ENCODE measurements at regions not wholly inside any gene's neighbourhood (a gene's known extent, or its start where the extent isn't known, plus 50 kb on each side); places are given as distances from the start of the nearest gene placed in this dataset.

DNA sequence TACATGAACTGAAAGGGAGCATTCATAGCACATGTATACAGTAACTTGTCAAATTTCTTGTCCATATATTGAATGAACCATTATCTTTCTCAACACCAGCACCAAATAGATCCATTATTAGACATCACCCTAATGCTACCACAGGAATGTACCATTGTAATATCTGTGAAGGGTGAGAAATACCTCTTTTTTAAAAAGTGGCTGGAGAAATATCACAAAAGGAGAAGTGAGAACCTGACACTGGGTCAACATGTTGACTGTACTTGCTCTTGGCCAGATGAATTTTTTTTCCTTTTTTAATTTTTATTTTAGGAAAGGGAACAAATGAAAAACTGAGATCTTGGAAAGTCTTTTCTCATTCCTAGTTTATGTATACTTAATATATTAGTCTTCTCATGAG, 63.5 kb downstream of the CAVIN2 start:
- DNase-seq (ENCODE audit: low read depth, low spot score): no peak
- H3K4me3 ChIP-seq (ENCODE audit: control insufficient read depth in 2 of 3, extremely low read depth in 1 of 3, insufficient read depth in 2 of 3, low read depth in 1 of 3, low read length in 3 of 3): no peak overlapping the region
- H3K4me1 ChIP-seq (ENCODE audit: control insufficient read depth, extremely low read depth, insufficient read depth, low read length): no peaks in the 10 kb centered on the region
- no peaks in the 10 kb centered on the region for H3K79me2 ChIP-seq (ENCODE audit: control insufficient read depth, insufficient read depth, low read length)
- dilution Hi-C loops (cut with MboI; ENCODE audit: extremely low pct_ligation_motif_present, low sequenced_read_pairs): no loop called here
- no peaks in the 10 kb centered on the region for H3K9me1 ChIP-seq (ENCODE audit: control insufficient read depth, extremely low read depth, insufficient read depth, low read length)
- H4K20me1 ChIP-seq (ENCODE audit: control insufficient read depth, extremely low read depth, insufficient read depth, low read length): no peaks in the 10 kb centered on the region
- no peaks in the 10 kb centered on the region for H3K27me3 ChIP-seq (ENCODE audit: control insufficient read depth, extremely low read depth, insufficient read depth, low read length)
- no peak overlapping the region for H3K27ac ChIP-seq (ENCODE audit: control insufficient read depth, insufficient read depth, low read length)
- H3K9ac ChIP-seq (ENCODE audit: control insufficient read depth, extremely low read depth, insufficient read depth, low read length): no peak overlapping the region
- TF ChIP-seq EZH2 (IDR thresholded peaks at IDR 0.05; ENCODE audit: low read length): no peak
- TF ChIP-seq, protein P1, sequence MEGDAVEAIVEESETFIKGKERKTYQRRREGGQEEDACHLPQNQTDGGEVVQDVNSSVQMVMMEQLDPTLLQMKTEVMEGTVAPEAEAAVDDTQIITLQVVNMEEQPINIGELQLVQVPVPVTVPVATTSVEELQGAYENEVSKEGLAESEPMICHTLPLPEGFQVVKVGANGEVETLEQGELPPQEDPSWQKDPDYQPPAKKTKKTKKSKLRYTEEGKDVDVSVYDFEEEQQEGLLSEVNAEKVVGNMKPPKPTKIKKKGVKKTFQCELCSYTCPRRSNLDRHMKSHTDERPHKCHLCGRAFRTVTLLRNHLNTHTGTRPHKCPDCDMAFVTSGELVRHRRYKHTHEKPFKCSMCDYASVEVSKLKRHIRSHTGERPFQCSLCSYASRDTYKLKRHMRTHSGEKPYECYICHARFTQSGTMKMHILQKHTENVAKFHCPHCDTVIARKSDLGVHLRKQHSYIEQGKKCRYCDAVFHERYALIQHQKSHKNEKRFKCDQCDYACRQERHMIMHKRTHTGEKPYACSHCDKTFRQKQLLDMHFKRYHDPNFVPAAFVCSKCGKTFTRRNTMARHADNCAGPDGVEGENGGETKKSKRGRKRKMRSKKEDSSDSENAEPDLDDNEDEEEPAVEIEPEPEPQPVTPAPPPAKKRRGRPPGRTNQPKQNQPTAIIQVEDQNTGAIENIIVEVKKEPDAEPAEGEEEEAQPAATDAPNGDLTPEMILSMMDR (optimal IDR thresholded peaks at IDR 0.05 in 1 of 3, IDR thresholded peaks at IDR 0.05 in 1 of 3, conservative IDR thresholded peaks at IDR 0.05 in 1 of 3; ENCODE audit: extremely low read depth in 1 of 3, insufficient read depth in 2 of 3, low read length in 3 of 3): no peak
- H3K4me2 ChIP-seq (ENCODE audit: control insufficient read depth, extremely low read depth, insufficient read depth, low read depth, low read length): no peak overlapping the region
- no peak overlapping the region for H2AFZ ChIP-seq (ENCODE audit: control insufficient read depth, low read length)
- FAIRE-seq: no peak
- no peaks in the 10 kb centered on the region for H3K9me3 ChIP-seq (ENCODE audit: control insufficient read depth, low read depth, low read length)
- no peaks in the 10 kb centered on the region for H3K36me3 ChIP-seq (ENCODE audit: control insufficient read depth in 2 of 2, extremely low read depth in 1 of 2, insufficient read depth in 2 of 2, low read length in 2 of 2)

Data from keratinocyte (primary cell).